NCI-H2107 treated with DMSO at 0.1 percent for 48 hours (cell line): ENCODE measurements at regions not wholly inside any gene's neighbourhood (a gene's known extent, or its start where the extent isn't known, plus 50 kb on each side); places are given as distances from the start of the nearest gene placed in this dataset.
"Not testable (repeated sequence)": the region's sequence is repeated elsewhere in the genome, so short reads cannot be mapped to it uniquely, and the experiment has no call there.

ENCODE experiments used
- DNase-seq: peaks from one replicate; lab custom pipeline; 2025; ENCODE audit not compliant: unreplicated experiment; lab: John Stamatoyannopoulos, UW

DNA sequence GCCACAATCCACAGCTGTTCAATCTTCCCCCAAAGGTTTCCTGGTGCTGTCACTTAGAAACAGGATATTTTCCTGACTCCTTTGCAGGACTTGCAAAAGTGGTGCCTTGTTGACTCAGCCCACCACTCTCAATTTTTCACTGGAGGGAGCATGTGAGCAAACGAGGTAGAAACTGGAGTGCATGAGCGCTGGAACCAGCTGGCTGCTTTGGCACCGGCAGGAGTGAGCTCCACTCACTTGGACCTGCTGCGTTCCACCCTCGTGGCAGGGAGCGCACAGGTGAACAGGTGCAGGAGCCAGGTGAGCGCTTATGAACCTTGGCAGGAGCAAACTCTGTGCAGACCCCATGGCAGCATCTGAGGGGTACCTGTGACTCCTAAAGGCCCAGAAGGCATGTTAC is 364.1 kb upstream of the RORB start:
- DNase-seq = no peak

DNA sequence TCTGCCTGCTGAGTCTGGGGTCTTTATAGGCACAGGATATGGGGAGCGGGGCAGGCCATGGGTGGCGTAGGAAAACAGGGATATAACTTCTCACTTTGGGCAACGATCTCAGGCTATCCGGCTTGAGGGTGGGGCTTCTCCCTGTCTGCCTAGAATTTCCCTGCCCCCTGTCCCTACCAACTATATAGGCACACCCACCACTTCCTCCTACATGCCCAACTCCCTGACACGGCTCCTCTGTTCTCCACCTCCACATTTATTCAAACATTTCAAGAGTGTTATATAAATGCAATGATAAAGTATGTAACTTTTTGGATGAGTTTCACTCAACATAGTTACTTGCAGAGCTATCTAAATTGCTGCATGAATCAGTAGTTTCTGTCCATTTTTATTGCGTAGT is 363.2 kb upstream of the RORB start:
- DNase-seq = no peak

GRCh38 chr9:74138182-74138581 is 359.0 kb upstream of the RORB start:
- DNase-seq = peak; percentile 39

DNA sequence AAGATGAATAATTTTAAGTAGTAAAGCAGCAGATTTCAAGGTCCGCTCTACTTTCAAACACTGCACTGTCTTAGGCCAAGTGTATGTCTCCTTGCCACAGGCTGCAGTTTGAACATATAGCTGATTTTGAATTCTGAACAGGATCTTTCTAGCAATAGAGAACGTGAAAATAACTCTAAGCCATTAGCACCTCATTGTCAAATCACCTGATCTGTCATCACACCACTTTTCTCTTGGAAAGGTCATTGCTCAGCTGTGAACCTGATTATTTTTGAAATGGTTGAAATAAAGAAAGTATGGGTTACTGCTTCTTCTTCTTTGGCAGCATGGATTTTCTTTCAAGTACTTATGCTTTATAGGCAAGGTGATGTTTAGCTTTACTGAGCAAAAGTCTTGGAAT is 357.0 kb upstream of the RORB start:
- DNase-seq = no peak

- DNase-seq = no peak
Measured at GRCh38 chr9:74147906-74148305, 349.2 kb upstream of the RORB start.

- DNase-seq = no peak
Measured at GRCh38 chr9:74172874-74173273, 324.3 kb upstream of the RORB start.

DNA sequence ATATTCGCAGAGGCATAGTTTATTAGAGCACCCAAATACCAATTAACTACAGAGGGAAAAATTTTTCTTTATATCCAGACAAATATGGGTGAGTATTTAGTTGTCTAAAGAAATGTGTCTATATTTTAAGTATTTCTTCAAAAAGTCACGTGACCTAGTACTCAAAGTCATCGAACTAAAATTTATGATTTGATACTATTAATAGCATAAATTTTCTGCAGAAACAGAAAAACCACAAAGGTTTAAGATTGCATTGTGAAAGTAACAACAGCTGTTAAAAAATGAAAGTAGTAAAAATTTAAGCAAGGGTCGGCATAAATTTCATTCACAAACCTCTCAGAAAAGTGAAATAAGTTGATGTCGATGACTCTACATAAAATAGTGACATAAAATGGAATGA is 323.9 kb upstream of the RORB start:
- DNase-seq = no peak

DNA sequence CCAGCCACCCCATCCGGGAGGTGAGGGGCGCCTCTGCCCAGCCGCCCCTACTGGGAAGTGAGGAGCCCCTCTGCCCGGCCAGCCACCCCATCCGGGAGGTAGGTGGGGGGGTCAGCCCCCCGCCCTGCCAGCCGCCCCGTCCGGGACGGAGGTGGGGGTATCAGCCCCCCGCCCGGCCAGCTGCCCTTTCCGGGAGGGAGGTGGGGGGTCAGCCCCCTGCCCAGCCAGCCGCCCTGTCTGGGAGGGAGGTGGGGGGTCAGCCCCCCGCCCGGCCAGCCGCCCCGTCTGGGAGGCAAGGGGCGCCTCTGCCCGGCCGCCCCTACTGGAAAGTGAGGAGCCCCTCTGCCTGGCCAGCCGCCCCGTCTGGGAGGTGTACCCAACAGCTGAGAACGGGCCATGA is 299.4 kb upstream of the RORB start:
- not testable (repeated sequence) for DNase-seq

GRCh38 chr9:74205056-74205455 is 292.1 kb upstream of the RORB start:
- no peak for DNase-seq

- DNase-seq = no peak
Measured at GRCh38 chr9:74218385-74219063, 278.6 kb upstream of the RORB start.

DNA sequence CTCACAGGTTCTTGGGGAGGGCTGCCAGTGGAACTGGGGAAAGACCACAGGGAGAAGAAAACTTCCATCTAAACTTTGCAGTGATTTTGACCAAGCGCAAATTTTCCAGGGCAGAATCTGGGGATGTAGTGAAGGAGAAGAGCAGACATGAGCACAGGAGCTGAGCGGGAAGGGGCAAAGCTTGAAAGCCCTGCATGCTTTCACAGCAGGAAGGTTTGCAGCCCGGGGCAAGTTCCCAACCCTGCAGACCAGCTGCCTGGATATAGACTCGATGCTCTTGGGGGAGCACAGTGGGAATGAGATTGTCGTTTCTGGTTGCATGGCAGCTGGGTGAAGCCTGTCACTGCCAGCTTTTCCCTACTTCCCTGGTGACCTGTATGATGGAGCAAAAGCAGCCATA is 276.8 kb upstream of the RORB start:
- DNase-seq = no peak

DNA sequence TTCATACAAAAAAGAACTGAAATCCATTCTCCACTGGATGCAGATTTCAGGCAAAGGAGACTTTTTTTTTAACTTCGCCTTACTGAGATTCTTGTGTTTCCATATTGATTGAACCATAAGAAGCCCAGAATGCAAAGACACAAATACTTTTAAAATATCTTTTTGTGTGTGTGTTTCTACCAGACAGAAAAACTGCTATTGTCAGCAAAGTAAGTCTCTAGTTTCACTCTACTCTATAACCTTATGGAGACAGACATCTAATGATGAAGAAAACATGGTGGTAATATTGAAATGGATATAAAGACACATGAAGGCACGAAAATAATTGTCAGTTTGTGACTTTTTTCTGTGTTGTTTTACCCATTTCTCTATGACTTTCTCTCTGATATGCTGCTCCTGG is 260.3 kb upstream of the RORB start:
- no peak for DNase-seq

GRCh38 chr9:74245866-74246497 is 251.2 kb upstream of the RORB start:
- no peak for DNase-seq

DNA sequence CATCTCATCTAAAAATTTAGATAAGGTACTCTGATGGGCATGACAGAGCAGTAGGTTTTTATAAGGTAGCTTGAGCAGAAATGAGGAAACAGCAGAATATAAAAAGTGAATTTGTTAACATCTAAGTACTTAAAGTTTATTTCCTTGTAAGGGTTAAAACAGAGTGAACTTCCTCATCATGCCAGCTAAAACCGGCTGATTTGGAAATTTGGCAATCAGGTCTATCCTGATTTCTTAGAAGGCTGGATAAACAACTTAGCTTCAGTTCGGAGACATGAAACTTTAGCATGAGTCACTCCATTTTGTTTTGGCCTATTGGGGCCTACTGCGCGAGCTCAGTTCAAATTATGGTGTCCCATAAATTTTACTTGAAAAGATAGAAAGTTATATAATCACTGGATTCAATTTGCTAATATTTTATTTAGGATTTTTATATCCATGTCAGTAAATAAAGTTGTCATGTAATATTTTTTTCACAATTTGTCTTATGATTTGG is 241.6 kb upstream of the RORB start:
- DNase-seq = no peak

DNA sequence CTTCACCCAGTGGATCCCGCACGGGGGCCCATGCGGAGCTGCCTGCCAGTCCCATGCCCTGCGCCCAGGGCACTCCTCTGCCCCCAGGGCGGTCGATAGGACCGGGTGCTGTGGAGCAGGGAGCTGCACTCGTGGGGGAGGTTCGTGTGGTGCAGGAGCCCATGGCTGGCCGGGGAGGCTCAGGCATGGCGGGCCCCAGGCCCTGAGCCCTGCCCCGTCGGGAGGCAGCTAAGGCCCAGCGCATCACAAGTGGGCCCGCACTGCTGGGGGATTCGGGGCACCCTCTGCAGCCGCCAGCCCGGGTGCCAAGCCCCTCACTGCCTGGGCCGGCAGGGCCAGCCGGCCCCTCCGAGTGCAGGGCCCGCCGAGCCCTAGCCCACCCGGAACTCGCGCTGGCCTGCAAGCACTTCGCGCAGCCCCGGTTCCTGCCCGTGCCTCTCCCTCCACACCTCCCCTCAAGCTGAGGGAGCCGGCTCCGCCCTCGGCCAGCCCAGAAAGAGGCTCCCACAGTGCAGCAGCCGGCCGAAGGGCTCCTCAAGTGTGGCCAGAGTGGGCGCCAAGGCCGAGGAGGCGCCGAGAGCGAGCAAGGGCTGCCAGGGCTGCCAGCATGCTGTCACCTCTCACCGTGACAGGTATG is 221.1 kb upstream of the RORB start:
- no peak for DNase-seq

DNA sequence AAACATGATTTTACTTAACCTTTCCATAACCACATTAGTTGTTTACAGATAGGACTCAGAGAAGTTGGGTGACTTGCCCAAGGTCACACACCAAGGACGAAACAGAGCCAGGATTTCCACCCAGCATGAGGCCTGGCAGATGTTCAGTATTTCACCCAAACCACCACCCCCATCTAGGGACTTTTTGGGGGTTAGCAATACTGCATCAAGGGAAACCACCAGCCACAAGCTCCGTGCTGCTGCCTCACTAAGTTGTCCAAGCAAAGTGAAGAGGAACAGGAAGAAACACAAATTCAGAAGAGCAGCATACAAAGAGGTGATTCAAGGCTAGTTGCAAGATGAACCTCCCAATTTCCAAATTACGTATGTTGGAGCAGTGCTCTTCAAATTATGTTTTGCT is 219.6 kb upstream of the RORB start:
- no peak for DNase-seq

- DNase-seq = no peak
Measured at GRCh38 chr9:74281674-74282073, 215.5 kb upstream of the RORB start.

DNA sequence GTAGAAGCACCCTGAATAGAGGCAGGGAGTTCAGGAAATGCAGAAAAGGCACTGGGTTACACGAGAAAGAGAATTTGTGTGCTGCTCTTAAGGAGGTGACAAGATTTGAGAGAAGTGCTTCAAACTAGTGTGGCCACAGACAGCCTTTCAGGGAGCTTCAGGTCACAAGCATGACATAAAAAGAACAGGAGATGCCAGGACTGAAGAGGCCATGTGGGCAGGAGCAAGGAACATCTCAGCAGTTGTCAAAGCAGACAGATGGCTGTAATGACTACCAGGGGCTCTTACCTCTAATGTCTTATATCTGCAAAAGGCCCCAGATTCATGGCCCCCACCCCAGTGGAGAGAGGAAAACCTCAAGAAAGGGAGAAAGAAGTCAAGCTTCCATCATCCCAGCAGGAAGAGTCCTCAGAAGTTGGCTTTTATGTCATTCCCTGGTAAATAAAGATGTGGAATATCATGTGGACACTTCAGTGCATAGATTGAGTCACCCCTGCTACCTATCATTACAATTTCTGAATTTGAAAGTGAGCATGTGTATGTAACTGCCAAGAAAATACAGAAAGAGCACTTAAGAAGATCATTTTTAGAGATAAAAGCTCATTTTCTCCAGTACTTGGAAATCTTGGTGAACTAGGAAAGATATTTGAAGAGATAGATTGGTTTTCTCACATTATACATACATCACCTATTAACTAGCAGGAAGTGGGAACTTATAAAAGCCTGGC is 214.4 kb upstream of the RORB start:
- DNase-seq = no peak

DNA sequence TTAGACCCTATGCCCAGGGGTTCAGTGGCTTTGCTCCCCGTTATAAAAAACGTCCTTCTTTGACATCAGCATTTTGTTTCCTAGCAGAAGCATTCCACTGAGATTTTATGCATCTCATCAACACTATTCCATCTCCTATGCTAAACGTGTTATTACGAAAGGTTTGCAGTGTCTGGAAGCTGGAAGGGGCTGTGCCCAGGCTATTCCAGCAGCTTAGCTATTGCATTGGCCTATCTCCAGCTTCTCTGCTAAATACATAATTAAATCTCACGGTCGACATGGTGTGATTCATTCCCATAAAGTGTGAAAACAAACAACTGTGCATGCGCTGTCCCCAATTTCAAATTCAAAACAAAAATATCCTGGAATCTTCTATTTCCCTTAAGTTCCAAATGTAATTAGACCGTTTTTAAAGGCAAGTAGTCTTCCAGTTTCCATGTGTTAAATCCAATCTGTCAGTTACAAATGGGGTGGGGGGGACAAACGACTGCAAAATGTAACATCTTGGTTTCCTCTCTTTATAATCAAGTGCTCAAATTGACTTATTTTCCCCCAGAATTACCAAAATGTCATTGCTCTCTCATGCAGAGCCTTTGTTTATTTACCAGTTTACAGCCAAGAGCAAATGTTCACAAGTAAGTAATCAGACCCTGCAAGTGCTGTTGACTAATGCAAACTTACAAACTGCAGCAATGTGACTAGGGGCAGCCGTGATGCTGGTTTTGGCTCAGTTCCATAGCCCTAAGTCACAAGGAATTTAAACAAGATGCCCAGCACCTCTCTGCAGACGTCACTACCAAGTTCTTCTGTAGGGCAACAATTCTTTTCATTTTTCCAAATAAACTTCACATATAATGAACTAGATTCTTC is 212.3 kb upstream of the RORB start:
- DNase-seq = peak; percentile 23

DNA sequence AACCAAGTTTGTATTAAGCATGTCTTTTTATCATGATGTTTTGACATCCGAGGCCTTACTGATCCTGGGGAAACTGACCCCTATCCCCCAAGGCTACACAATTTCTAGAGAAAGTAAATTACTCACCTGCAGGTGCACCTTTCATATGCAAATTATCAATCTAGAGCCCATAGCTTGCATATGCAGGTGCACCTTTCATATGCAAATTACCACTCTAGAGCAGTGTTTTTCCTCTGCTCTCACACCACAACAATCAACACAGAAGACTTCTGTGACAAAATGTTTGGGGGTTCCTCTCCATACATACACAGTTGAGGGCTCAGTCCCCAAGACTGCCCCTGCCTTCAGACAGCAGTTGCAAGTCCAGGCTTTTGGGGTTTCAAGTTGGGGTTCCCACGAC is 203.7 kb upstream of the RORB start:
- peak; percentile 8 for DNase-seq

DNA sequence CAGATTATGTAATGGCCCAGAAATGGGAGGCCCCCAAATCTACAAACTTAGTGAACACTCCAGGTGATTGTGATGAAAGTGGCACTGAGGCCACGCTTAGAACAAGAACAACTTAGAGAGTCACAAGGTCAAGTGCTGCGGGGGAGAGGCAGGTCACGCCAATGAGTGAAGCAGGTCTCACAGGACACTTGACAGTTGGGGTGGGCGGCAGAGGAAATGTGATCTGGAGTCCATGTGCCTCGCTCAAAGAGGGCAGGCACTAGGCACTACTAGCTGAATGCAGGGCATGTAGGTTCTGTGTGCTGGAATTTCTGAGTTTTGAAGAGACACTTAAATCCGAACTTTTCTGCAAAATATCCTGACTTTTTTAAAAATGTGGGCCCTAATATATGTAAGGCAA is 193.2 kb upstream of the RORB start:
- DNase-seq = no peak
